GM18907 (cell line): ENCODE measurements at regions not wholly inside any gene's neighbourhood (a gene's known extent, or its start where the extent isn't known, plus 50 kb on each side); places are given as distances from the start of the nearest gene placed in this dataset.
"Not testable (repeated sequence)": the region's sequence is repeated elsewhere in the genome, so short reads cannot be mapped to it uniquely, and the experiment has no call there.

Source experiments
- ATAC-seq: cut with Tn5 transposase; IDR thresholded peaks from one replicate; pipeline ENCODE4 v1.9.1; 2021; ENCODE audit warnings: mild to moderate bottlenecking, moderate library complexity; ENCODE audit not compliant: unreplicated experiment

DNA sequence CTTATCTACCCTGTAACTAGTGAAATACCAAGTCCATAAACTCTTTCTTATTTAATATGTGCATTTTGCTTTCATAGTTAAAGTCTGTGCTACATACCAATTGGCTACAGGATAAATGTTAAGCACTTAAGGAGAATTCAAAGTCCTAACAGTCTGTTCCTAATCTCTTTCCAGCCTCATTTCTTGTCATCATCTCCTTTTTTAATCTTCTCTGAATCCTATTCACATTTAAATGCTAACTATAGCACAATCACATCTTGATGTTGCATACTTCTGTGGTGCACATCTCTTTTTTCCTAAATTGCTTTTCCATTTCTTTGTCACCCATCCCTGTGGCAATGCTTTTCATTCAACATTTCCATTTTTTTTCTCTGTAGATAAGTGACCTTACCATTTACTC lies 996.1 kb upstream of the TYRP1 start:
- no peak for ATAC-seq

DNA sequence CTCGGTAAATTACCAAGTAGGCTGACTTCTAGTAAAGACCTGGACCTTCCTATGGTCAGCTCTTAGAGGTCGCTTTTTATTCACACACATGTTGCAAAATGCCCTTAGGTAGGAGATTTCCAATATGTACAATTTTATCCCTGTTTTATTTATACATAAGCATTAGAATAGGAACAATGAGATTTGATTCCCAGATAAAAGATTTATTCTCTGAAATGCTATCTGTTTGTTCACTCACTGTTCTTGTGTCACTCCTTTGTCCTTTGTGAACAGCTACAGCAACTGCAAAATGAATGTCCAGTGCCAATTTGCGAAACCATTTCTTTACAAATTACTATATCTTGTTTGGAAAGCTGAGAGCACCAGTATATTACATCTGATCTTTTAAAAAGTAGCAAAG lies 991.5 kb upstream of the TYRP1 start:
- no peak for ATAC-seq

DNA sequence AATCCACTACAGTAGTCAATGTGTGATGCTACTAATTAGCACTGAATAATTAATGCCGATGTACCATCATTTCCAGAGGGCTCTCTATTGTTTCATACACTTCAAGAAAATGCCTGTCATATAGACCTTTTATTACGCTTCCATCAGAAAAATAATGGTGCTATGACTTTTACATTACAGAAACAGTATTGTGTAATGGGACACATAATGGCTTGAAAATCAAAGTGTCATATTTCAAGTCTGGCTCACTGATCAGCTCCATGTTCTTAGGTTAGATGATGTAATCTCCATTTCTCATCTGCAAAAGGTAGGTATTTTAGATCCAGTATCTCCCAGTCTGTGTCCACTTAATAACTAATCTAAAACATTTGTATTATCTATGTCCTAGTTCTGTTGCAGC lies 990.6 kb upstream of the TYRP1 start:
- no peak for ATAC-seq

DNA sequence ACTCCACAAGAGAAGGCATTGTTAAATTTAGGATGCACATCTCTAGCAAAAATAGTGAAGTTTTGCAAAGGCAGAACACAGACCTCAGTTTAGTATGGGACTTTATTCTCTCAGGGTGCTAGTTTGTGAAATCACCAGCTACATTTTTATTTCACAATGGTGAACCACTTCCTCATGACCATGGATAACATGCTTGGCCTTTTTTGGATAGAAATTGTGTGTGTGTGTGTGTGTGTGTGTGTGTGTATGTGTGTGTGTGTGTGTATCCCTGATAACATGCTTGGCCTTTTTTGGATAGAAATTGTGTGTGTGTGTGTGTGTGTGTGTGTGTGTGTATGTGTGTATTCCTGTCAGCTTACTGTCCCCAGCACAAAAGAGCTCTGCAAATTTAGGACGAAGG lies 989.0 kb upstream of the TYRP1 start:
- not testable (repeated sequence) for ATAC-seq

DNA sequence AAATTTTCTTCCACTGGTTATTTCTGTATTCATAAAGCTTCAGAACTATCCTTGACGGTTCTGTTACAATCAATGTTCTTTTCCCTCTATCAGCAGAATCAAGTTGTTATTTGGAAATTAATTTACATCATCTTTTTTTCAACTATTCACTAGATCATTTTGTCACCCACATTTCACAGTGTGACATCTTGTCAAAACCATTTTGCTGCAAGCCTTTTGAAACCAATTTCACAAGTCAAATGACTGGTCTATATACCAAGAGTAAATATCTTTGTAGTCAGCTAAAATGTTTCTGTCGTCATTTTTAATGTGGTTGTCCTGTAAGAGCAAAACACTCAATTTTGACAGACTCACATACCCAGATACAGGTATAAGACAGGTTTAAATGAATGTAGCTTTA lies 984.3 kb upstream of the TYRP1 start:
- ATAC-seq = no peak

DNA sequence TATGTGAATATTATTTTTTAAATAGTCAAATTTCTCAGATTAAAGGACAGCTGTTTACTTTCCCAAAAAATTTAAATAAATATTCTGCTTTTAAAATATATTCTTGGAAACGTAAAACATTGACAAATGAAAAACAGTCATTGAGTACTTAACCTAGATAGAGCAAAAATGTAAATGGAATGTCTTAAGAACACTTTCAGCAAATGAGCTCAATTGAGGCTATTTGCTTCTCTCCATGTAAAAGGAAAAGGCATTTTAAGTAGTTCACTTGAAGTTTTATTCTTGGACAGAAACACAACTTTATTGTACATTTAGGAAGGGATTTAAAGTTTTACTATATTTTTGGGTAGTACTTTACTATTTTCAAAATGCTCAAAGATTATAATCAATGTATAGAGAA lies 983.6 kb upstream of the TYRP1 start:
- no peak for ATAC-seq

DNA sequence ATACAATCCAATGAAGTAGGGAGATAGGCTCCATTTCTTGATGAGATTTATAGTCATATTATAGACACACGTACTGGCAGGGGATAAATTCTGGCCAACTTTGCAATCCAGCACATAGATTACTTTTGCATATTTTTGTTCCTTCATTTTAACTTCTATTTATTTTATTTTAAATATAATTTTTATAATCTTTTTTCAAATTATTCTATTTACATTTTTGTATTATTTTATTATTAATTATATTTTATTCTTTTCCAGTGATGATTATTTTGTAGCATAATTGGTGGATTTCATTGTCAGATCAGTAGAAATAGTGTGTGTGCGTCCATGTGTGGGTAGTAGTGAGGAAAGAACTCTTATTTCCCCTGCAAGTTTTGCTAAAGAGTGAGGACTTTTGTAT lies 980.1 kb upstream of the TYRP1 start:
- no peak for ATAC-seq

DNA sequence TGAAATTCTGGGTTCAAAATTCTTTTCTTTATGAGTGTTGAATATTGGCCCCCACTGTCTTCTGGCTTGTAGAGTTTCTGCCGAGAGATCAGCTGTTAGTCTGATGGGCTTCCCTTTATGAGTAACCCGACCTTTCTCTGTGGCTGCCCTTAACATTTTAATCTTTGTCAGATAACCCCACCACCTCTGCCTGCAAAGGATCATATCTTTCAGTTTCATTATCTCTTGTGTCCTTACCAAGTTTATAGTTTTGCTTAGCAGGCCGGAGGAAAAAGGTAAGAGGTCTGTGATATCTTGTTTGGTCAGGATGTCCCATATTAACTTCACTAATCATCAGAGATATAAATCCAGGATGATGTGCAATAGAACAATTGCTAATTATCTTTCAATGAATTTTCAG lies 970.2 kb upstream of the TYRP1 start:
- no peak for ATAC-seq

DNA sequence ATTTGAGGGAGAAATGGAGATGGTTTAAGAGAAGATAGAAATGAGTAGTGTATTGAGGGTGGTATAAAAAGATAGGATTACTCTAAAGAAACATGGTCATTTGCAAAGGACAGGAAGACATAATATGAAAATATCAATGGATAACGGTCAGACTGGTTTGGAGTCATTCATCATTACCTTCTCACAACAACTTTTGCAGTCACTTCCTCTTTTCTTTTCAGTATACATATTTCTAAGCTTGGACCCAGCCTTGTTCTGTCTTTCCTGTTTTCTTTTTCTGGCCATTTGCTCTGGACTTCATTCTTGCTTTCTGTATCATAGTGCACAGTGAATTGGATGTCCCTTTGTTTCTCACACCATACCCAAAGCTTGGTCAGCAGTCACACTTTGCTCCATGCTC lies 966.5 kb upstream of the TYRP1 start:
- ATAC-seq = no peak

DNA sequence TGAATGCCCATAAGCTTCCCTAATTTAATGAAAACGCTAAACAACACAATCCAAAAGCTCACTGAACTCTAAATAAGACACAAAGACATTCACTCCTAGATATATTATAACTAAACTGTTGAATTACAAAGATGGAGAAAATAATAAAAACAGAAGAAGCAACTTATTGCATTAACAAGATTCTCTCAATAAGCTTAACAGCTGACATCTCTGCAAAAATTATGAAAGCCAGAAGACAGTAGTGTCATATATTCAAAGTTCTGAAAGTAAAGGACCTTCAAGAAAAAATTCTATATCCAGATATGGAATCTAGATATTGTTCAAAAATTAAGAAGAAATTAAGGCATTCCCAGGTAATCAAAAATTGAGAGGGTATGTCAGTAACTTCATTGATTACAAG lies 957.8 kb upstream of the TYRP1 start:
- ATAC-seq = no peak

DNA sequence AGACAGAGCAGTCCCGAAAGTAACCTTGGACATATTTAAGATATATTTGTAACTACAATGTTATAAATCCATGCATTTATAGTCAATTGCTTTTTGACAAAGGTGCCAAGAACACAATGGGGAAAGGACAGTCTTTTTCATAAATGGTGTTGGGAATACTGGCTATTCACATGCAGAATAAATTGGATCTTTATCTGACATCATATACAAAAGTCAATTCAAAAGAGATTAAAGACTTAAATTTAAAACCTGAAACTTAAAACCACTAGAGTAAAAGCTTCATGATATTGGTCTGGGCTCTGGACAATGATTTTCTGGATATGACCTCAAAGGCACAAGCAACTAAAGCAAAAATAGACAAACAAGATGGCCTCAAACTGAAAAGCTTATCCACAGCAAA lies 950.7 kb upstream of the TYRP1 start:
- ATAC-seq = no peak

DNA sequence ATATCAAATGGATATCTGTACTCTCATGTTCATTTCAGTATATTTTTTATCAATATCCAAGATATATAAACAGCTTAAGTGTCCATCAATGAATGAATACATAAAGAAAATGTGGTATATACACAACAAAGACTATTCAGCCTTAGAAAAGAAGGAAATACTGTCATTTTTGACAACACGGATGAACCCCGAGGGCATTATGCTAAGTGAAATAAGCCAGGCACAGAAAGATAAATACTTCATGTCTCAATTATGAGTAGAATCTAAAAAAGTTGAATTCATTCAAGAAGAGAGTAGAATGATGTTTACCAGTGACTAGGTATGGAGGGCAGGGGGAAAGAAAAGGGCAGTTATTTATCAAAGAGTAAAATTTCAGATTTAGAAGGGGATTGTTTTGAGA lies 949.8 kb upstream of the TYRP1 start:
- ATAC-seq = no peak

DNA sequence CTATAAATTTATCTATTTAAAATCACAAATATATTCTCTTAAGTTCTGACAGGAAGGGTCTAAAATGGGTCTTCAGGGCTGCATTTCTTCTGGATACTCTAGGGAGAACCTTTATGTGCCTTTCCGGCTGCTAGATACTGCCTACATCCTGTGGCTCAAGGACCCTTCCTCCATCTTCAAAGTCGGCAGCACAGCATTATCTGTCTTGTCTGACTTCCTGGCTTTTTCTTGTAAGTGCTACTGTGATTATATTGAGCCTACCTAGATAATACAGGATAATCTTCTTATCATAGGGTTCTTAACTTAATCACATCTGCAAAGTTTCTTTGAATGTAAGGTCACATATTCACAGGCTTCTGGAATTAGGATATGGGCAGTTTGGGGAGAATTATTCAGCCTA lies 943.8 kb upstream of the TYRP1 start:
- ATAC-seq = no peak

DNA sequence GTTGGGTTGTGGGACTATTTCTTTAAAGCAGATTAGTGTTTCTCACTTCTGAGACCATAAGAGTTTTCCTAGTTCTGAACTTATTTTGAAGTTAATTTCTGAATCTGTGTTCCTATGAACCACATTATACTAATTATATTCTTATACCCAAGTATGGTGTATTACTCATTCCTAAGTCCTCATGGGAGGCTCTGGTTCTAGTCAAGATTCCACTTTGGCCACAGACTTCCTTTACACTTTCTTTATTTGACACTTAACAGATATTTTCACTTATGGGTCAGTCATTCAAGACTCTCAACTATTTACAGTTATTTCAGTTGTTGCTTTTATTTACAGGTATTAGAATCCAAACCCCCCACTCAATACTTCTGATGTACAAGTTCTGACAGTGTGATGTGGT lies 937.2 kb upstream of the TYRP1 start:
- ATAC-seq = no peak

DNA sequence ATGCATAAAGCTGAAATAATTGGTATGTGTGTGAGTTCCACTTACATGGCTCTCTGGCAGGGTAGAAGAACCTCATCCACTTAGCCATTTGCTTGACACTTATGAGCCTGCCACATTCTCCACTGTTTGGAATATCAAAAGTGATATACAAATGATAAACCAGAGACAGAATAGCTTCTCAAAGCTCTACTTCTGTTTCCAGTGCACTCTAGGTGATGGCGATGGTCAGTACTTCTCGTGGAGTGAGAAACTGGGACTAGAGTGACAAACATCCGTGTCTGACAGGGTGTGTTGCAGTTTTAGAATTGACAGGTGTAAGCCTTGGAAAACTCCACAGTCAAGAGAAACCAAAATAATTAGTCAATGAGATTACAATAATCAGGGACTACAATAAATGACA lies 935.8 kb upstream of the TYRP1 start:
- no peak for ATAC-seq

DNA sequence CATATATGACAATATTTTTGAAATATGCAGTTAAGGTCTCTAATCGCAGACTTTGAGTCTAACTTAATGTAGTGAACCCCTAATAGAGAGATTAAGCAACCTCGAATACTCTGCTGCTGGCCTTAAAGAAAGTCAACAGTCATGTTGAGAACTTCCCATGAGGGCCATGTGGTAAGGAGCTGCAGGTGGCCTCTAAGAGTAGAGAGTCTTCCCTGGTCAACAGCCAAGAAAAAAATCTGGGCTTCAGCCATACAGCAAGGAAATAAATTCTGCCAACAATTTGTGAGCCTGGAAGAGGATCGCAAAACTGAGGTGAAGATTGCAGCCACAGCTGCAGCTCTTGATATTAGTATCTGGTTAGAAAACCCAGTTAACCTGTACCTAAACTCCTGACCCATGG lies 935.2 kb upstream of the TYRP1 start:
- ATAC-seq = no peak

DNA sequence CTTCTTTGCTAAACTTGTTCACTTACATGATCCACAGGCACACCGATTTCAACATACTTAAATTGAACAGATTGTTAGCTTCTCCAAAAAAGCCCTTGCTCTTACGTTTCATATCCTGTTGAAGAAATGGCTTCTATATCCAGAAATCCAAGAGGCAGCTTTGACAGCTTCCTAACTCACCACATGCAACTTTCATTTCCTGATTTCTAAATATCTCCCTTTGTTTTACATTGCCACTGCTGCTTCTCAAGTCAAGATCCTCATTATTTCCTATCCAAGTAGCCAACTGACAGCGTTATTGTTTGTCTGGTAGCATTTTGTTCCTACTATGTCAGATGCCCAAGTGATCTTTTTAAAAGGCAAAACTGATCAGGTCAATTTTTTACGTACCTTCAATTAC lies 913.2 kb upstream of the TYRP1 start:
- no peak for ATAC-seq

DNA sequence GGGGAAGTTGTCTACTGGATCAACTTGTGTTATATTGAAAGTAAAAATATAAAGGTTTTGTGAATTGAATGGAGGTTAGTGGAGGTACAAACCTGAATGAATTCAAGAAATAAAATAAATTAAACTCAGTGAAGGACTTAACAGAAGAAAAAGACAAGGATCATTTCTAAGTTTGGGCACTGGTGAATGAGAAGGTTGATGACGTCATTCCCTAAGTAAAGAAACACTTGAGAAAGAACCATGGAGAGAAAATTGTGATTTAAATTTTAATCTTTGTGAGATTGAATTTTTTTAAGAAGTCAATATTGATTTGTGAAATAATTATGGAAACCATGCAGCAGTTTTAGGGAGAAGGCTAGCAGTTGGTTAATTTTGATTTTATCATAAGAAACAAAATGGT lies 900.3 kb upstream of the TYRP1 start:
- no peak for ATAC-seq

DNA sequence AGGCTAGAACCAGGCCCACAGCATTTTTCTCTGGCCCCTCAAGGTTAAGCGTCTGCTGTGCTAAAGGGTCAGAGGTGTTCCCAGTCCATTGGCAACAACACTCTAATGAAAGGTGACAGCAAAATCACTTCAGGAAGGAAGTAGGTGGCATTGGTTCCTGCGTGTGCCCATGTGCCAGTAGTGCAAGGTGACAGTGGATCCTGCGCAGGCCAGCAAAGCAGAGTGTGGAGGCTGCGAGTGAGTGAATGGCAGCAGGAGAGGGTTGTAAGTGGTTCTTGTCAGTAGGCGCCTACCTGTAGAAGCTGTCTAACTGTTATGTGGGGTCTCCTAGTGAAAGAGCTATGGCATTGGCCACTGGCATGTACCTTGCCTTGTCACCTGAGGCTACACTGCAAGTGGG lies 898.2 kb upstream of the TYRP1 start:
- ATAC-seq = no peak

DNA sequence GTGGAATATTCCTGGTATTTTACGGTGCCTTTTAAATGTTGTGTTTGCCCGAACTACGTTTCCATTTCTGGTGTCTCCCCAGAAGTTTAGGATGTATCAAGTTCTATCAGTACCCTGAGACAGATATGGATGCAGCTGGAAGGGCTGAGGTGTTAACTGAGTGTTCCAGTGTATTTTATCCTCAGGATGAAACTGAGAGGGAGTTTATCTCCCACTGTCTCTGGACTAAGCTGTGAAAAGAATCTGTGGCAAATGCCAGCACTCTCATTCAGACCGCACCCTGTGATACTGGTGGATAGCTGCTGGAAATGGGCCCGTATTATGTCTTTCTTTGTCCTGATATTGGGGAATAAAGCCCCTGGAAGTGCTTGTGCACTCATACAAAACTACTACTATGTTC lies 887.2 kb upstream of the TYRP1 start:
- ATAC-seq = no peak

DNA sequence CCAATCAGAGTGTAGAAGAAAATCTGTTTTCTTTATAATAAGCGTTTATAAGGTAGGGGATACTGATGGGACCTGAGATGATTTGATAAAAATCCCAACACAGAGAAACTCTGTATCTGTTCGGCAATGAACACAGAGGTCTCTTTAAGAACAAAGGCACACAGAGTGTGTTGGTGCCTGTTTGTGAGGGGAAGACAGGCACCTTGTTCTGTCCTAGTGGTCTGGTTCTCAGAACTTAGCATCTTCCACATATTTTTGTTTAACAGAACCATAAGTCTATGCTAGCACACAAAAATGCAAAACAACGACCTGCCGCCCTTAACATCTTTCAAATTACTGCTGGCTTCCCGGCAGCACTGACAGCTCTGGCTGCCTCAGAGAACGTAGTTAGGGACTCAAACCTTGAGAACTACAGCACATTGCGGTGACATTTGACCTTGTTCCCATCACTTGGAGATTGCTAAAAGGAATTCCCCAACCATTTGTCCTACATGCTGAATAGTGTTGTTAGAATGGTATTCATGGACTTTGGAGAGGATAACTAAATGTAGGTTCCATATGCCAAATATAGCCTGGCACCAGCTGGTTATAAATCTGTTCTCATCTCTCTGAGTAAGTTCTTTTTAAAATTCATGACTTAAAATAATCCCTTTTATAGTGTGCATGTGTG lies 871.7 kb upstream of the TYRP1 start:
- no peak for ATAC-seq

DNA sequence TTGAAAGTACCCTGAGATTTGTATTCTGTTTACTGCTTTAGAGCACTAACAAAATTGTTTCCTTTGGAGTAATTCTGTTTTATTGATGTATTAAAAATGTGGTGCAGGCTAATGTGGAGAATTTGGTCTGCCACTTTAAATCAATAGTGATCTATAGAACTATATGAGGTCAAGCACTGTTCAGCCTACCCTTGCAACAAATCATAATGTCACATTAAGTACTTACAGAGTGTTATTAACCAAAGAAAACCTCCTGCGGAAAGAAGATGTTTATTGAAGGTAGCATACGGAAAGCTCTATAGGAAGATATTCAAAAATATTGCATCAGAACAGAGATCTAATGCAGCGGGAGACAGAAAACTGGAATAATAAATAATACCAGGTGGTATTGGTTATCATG lies 865.0 kb upstream of the TYRP1 start:
- no peak for ATAC-seq

DNA sequence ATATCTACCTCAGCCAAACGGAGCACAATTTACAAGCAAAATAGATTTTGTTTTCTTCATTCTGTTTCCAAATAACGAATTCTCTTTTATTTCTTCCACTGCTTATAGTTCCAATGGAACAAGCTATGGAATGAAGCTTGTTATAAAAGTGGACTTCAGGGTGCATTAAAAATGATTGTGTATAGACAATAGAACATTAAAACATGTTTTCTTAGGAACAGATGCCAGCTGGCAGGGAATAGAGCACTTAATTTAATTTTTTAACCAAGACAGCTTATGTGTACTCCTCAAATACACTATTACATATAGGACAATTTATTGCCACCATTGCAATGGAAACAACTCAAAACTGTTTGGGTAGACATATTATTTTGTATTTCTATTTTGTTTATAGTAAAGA lies 860.1 kb upstream of the TYRP1 start:
- no peak for ATAC-seq

DNA sequence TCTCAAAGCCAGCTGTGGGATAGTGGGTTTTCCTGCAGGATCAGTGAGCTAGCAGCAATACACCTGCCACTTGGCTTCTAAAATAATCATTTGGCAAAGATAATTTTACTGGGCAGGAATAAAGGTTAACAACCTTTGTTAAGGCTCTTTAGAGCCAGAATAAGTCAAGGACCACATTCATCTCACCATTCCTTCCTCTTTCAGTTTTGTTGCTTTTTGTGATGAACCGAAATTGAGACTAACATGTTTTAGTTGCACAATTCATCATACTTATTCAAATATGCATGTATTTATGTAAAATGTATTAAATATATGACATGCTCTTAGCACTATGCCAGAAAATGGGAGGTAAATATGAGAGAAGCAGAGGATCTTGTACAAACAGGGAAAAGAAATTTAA lies 824.4 kb upstream of the TYRP1 start:
- ATAC-seq = no peak
